HG03354 (cell line): ENCODE measurements at regions not wholly inside any gene's neighbourhood (a gene's known extent, or its start where the extent isn't known, plus 50 kb on each side); places are given as distances from the start of the nearest gene placed in this dataset.

ENCODE experiments used
- ATAC-seq: cut with Tn5 transposase; IDR thresholded peaks from one replicate; pipeline ENCODE4 v1.9.1; 2021; ENCODE audit warnings: mild to moderate bottlenecking; ENCODE audit not compliant: unreplicated experiment, poor library complexity, severe bottlenecking

- no peak for ATAC-seq
Observed at GRCh38 chr9:105132606-105133005, 111.8 kb upstream of the SLC44A1 start.

GRCh38 chr9:105138306-105138801 lies 106.1 kb upstream of the SLC44A1 start:
- ATAC-seq, result no peak

- peak; percentile 95 for ATAC-seq
Observed at GRCh38 chr9:105141146-105141975, 103.1 kb upstream of the SLC44A1 start.

- no peak for ATAC-seq
Observed at GRCh38 chr9:105141976-105142250, 102.5 kb upstream of the SLC44A1 start.

GRCh38 chr9:105142406-105143135 lies 101.9 kb upstream of the SLC44A1 start:
- ATAC-seq, result no peak

- ATAC-seq, result no peak
Observed at GRCh38 chr9:105143136-105143430, 101.4 kb upstream of the SLC44A1 start.

DNA sequence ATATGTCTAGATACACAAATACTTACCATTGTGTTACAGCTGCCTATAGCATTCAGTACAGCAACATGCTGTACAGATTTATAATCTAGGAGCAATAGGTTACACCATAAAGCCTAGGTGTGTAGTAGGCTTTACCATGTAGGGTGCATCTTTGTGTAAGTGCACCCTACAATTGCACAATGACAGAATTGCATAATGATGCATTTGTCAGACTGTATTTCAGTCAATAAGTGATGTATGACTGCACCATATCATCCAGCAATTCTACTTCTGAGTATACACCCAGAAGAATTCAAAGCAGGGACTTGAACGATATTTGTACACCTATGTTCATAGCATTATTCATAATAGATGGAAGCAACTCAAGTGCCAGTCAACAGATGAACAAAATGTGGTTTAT lies 100.4 kb upstream of the SLC44A1 start:
- ATAC-seq, result no peak

DNA sequence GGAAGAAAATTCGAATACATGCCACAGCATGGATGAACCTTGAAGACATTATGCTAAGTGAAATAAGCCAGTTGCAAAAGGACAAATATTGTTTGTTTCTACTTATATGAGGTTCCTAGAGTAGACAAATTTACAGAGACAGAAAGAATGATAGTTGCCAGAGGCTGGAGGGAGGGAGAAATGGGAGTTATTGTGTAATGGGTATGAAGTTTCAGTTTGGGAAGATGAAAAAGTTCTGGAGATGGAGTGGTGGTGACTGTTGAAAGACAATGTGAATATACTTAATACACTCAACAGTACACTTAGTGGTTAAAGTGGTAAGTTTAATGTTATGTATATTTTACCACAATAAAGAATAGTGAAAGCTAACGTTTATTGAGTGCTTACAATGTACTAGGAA lies 99.6 kb upstream of the SLC44A1 start:
- ATAC-seq, result no peak

DNA sequence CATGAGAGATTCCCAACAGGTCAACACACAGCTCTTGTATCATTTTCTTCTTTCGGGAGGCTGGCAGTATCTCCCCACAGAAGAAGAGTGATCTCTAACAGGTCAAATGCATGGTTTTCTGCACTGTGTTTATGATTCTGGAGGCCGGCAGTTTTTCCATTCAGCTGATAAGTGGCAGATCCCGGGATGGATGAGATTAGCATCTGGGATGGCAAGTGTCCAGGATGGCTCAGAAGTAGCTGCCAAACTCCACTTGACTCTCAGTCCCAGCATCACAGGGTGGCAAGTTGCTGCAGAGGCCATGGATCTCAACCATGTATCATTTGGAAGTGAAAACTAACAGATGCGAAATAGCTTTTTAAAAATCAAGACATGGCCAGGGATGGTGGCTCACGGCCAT lies 97.8 kb upstream of the SLC44A1 start:
- ATAC-seq, result no peak

- ATAC-seq, result no peak
Observed at GRCh38 chr9:105147110-105147871, 97.2 kb upstream of the SLC44A1 start.

GRCh38 chr9:105148328-105149006 lies 96.0 kb upstream of the SLC44A1 start:
- ATAC-seq, result no peak

GRCh38 chr9:105150991-105151685 lies 93.3 kb upstream of the SLC44A1 start:
- peak; percentile 55 for ATAC-seq

DNA sequence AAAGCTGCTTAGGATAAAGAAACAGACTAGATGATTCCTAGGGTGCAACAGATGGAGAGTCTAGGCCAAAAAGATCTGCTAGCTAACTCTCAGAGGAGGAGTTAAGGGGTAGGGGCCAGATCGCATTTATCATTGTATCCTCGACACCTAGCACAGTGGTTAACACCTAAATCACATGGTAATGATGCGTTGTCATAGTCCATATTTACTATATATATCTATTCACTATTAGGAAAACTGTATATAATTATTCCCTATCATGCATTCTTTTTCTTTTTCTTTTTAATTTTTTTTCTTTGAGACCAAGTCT lies 92.8 kb upstream of the SLC44A1 start:
- ATAC-seq, result no peak

DNA sequence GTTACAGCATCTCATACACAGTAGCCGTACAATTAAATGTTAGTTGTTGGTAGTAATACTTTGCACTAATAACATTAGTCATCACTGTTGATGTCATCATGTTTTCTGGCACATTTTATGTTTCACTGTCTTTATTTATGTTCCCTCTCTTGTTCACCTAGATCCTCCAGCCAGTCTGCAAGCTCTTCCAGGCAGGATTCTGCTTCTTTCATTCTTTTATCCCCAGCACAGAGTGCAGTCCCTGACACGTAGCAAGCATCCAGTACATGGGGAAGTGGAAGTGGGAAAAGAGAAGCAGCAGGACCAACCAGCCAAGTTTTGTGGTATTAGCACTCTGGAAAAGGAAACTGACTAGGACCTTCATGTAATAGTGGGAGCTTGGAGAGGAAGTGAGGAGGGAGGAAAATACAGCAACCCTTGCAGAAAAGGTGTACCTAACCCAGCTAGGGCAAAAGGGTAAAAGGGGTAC lies 89.7 kb upstream of the SLC44A1 start:
- no peak for ATAC-seq

DNA sequence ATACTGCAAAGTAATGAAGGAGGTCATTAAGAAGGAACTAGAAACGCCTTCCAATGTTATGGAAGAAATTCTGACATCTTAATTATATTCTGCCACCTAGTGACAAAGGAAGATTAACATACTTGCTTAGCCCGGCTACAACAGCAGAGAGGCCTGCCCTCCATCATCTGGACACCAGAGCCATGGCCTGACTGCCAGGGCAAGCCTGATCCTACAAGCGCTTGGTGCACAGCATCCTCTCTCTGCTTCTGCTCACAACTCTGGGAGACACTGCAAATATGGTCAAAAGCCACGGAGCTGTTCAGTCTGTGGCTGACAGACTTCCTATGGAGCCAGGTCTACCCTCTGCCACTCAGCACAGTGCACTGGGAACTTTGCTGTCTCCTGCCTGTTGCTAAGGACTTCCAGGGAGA lies 87.3 kb upstream of the SLC44A1 start:
- ATAC-seq, result no peak

DNA sequence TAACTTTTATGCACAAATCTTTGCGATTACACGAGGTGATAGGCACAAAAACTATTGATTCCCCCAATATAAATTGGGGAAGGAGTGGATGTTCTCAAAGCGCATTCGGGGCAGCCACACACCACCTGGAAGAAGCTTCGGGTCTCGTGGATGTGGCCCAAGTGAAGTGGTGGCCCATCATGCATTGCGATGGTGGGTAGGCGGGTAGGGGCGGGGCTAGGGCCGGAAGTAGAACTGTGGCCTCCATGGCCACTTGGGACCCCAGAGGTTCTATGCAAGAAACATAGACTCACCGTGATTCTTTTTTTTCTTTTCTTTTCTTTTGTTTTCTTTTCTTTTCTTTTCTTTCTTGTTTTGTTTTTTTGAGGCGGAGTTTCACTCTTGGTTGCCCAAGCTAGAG lies 86.4 kb upstream of the SLC44A1 start:
- no peak for ATAC-seq

DNA sequence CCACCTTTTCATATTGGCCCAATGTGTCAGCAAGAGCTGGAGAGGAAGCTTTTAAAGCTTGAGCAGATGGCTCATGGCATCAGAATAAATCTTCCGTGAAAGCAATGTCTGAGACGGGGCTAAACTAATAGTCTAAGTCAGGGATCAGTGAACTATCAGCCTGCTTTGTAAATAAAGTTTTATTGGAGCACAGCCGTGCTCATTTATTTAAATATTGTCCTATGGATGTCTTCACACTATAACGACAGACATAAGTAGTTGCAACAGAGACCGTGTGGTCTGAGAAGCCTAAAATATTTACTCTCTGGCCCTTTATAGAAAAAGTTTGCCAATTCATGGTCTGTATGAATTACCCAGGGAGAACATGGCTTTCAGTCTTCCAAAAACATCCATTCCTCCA lies 85.6 kb upstream of the SLC44A1 start:
- ATAC-seq, result no peak

- no peak for ATAC-seq
Observed at GRCh38 chr9:105168870-105169319, 75.6 kb upstream of the SLC44A1 start.

DNA sequence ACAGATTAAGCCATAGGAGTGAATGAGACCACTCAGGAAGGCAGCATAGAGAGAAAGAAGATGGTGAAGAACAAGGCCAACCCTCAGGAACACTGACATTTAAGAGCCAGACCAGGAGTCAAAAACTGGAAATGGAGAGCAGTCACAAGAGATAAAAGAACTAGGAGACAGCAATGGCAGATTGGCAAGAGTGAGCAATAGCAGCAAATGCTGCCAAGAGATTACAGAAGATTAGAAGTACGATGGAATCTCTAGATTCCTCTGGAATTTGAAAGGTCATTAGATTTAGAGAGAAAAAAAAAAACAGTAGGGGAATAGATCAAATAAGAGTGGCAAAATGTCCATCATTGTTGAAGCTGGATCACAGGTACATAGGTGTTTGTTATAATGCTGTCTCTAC lies 73.4 kb upstream of the SLC44A1 start:
- no peak for ATAC-seq

GRCh38 chr9:105171589-105171988 lies 72.9 kb upstream of the SLC44A1 start:
- no peak for ATAC-seq
